HEK293 (cell line): ENCODE measurements at regions not wholly inside any gene's neighbourhood (a gene's known extent, or its start where the extent isn't known, plus 50 kb on each side); places are given as distances from the start of the nearest gene placed in this dataset.
A peak's percentile ranks its signal among the peaks of the same experiment; 100 is the strongest.

Experiments
- CTCF ChIA-PET: fragments of 350-600 bp; formaldehyde crosslinking; extraction: SDS; loops from one replicate; lab custom pipeline; 2021; ENCODE audit warnings: antibody characterized with exemption; lab: Yijun Ruan, JAX
- POLR2A ChIA-PET: fragments of 300-600 bp; formaldehyde crosslinking; extraction: SDS; loops from one replicate; lab custom pipeline; 2020; ENCODE audit warnings: antibody characterized with exemption, inconsistent platforms; lab: Yijun Ruan, JAX
- H3K27ac ChIP-seq: fragments of 200-500 bp; sonication (Bioruptor generic); 2 replicates; pipeline ENCODE4 v1.5.1; 2014; ENCODE audit warnings: low read depth, low read length, control low read depth, inconsistent platforms; ENCODE audit errors: extremely low read depth
- H3K36me3 ChIP-seq, 2 experiments: fragments of 200-500 bp in 1 of 2; sonication (Bioruptor generic) in 1 of 2; 1 replicate in 1 of 2; 2 replicates in 1 of 2; pipeline ENCODE4 v1.5.1; 2014 to 2017; ENCODE audit warnings: inconsistent platforms in 2 of 2, low read length in 2 of 2; ENCODE audit not compliant: control insufficient read depth in 2 of 2, insufficient read depth in 1 of 2
- H3K4me1 ChIP-seq: fragments of 200-500 bp; sonication (Bioruptor generic); 2 replicates; pipeline ENCODE4 v1.5.1; 2014; ENCODE audit warnings: mild to moderate bottlenecking, low read length, inconsistent platforms; ENCODE audit not compliant: control insufficient read depth, insufficient read depth
- H3K4me3 ChIP-seq: 2 replicates; pipeline ENCODE4 v1.5.1; 2011; ENCODE audit warnings: low read depth, mild to moderate bottlenecking, control low read depth, low read length, moderate library complexity
- H3K9me3 ChIP-seq: fragments of 200-500 bp; sonication (Bioruptor generic); 2 replicates; pipeline ENCODE4 v1.5.1; 2014; ENCODE audit warnings: low read depth, low read length, inconsistent platforms; ENCODE audit not compliant: control insufficient read depth, insufficient read depth
- GLIS1 ChIP-seq: fragments of 450-650 bp; formaldehyde crosslinking; IDR thresholded peaks from 2 replicates; pipeline ENCODE4 v1.5.1; 2016; ENCODE audit warnings: missing biosample characterization, missing genetic modification characterization
- HOXA7 ChIP-seq: sonication (generic); formaldehyde crosslinking; IDR thresholded peaks from 2 replicates; pipeline ENCODE4 v1.8.1; 2022; ENCODE audit warnings: missing genetic modification reagents, borderline replicate concordance
- KLF17 ChIP-seq: fragments of 450-650 bp; formaldehyde crosslinking; IDR thresholded peaks from 2 replicates; pipeline ENCODE4 v1.5.1; 2016; ENCODE audit warnings: missing biosample characterization, missing genetic modification characterization
- PRDM1 ChIP-seq: fragments of 450-650 bp; formaldehyde crosslinking; IDR thresholded peaks from 2 replicates; pipeline ENCODE4; 2016; ENCODE audit warnings: missing biosample characterization, missing genetic modification characterization
- REPIN1 ChIP-seq: fragments of 450-650 bp; formaldehyde crosslinking; IDR thresholded peaks from 2 replicates; pipeline ENCODE4 v1.5.1; 2017; ENCODE audit warnings: missing biosample characterization, missing genetic modification characterization, low read depth
- SETDB1 ChIP-seq: IDR thresholded peaks from one replicate; pipeline ENCODE4 v1.6.1; 2017; ENCODE audit warnings: mild to moderate bottlenecking, low read length, moderate library complexity, mixed read lengths; ENCODE audit not compliant: insufficient read length
- SP3 ChIP-seq: fragments of 450-650 bp; formaldehyde crosslinking; IDR thresholded peaks from 2 replicates; pipeline ENCODE4 v1.5.1; 2016; ENCODE audit warnings: missing biosample characterization, missing genetic modification characterization
- TRIM28 ChIP-seq: IDR thresholded peaks from 2 replicates; pipeline ENCODE4 v1.6.1; 2011; ENCODE audit warnings: low read length, control low read depth, borderline replicate concordance
- ZBTB1 ChIP-seq: fragments of 450-650 bp; formaldehyde crosslinking; IDR thresholded peaks from 2 replicates; pipeline ENCODE4 v1.5.1; 2016; ENCODE audit warnings: missing biosample characterization, missing genetic modification characterization
- ZFP69B ChIP-seq: fragments of 450-650 bp; formaldehyde crosslinking; IDR thresholded peaks from 2 replicates; pipeline ENCODE4 v1.5.1; 2016; ENCODE audit warnings: missing biosample characterization, missing genetic modification characterization
- ZNF155 ChIP-seq: fragments of 450-650 bp; formaldehyde crosslinking; IDR thresholded peaks from 2 replicates; pipeline ENCODE4 v1.5.1; 2016; ENCODE audit warnings: missing biosample characterization, missing genetic modification characterization
- ZNF37A ChIP-seq: fragments of 450-650 bp; IDR thresholded peaks from 2 replicates; pipeline ENCODE4 v1.5.1; 2018; ENCODE audit warnings: missing biosample characterization, missing genetic modification characterization
- ZNF433 ChIP-seq: fragments of 450-650 bp; formaldehyde crosslinking; IDR thresholded peaks from 2 replicates; pipeline ENCODE4 v1.5.1; 2016; ENCODE audit warnings: missing biosample characterization, missing genetic modification characterization, low read depth
- ZNF514 ChIP-seq: fragments of 450-650 bp; formaldehyde crosslinking; IDR thresholded peaks from 2 replicates; pipeline ENCODE4 v1.5.1; 2016; ENCODE audit warnings: missing biosample characterization, missing genetic modification characterization
- ZNF529 ChIP-seq: fragments of 450-650 bp; formaldehyde crosslinking; IDR thresholded peaks from 2 replicates; pipeline ENCODE4 v1.5.1; 2017; ENCODE audit warnings: missing genetic modification characterization, missing biosample characterization; ENCODE audit not compliant: insufficient replicate concordance
- ZNF549 ChIP-seq: fragments of 450-650 bp; IDR thresholded peaks from 2 replicates; pipeline ENCODE4 v1.5.1; 2018; ENCODE audit warnings: missing biosample characterization, missing genetic modification characterization, mild to moderate bottlenecking, inconsistent platforms, moderate library complexity
- ZNF558 ChIP-seq: fragments of 450-650 bp; formaldehyde crosslinking; IDR thresholded peaks from 2 replicates; pipeline ENCODE4 v1.5.1; 2016; ENCODE audit warnings: missing biosample characterization, missing genetic modification characterization
- ZNF660 ChIP-seq: fragments of 450-650 bp; IDR thresholded peaks from 2 replicates; pipeline ENCODE4 v1.5.1; 2018; ENCODE audit warnings: missing biosample characterization, mild to moderate bottlenecking, missing genetic modification characterization
- ZNF707 ChIP-seq: fragments of 450-650 bp; formaldehyde crosslinking; IDR thresholded peaks from 2 replicates; pipeline ENCODE4 v1.5.1; 2016; ENCODE audit warnings: missing biosample characterization, missing genetic modification characterization
- TF ChIP-seq, protein P1 (sequence below): fragments of 450-650 bp; formaldehyde crosslinking; IDR thresholded peaks from 2 replicates; pipeline ENCODE4 v1.5.1; 2016; ENCODE audit warnings: missing biosample characterization, missing genetic modification characterization

DNA sequence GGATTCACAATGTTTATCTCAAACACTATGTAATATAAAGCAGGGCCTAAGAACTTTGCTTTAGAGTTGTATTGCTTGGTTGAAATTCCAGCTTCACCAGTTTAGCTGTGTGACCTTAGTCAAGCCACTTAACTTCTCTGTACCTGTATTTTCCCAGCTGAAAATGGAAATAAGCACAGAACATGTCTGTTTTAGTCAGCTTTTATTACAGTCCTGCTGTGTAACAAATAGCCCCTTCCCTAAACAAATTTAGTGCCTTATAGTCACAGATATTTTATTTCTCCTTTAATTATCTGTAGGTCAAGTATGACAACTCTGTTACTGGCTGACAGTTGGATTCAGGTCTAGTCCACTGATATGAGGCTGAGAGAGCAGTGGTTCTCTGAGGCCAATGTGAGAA is 56.0 kb upstream of the JAG1 start:
- CTCF ChIA-PET: no interaction called here
- H3K4me1 ChIP-seq: no peaks in the 10 kb centered on the region
- POLR2A ChIA-PET: no interaction called here
- H3K27ac ChIP-seq: no peak overlapping the region
- H3K4me3 ChIP-seq: no peak overlapping the region
- no peaks in the 10 kb centered on the region for H3K9me3 ChIP-seq
- no peaks in the 10 kb centered on the region for H3K36me3 ChIP-seq
- TF ChIP-seq ZBTB1 (tag by site-specific recombination): no peak
- TF ChIP-seq, protein P1, sequence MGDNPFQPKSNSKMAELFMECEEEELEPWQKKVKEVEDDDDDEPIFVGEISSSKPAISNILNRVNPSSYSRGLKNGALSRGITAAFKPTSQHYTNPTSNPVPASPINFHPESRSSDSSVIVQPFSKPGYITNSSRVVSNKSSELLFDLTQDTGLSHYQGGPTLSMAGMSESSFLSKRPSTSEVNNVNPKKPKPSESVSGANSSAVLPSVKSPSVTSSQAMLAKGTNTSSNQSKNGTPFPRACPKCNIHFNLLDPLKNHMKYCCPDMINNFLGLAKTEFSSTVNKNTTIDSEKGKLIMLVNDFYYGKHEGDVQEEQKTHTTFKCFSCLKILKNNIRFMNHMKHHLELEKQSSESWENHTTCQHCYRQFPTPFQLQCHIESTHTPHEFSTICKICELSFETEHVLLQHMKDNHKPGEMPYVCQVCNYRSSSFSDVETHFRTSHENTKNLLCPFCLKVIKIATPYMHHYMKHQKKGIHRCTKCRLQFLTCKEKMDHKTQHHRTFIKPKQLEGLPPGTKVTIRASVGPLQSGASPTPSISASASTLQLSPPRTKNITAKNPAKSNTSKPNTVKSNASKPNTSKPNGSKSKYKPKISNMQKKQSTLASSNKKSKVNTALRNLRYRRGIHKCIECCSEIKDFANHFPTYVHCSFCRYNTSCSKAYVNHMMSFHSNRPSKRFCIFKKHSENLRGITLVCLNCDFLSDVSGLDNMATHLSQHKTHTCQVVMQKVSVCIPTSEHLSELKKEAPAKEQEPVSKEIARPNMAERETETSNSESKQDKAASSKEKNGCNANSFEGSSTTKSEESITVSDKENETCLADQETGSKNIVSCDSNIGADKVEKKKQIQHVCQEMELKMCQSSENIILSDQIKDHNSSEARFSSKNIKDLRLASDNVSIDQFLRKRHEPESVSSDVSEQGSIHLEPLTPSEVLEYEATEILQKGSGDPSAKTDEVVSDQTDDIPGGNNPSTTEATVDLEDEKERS (tag by site-specific recombination): no peak
- peak; percentile 35 for TF ChIP-seq SETDB1
- TF ChIP-seq ZNF433 (tag by site-specific recombination): no peak

DNA sequence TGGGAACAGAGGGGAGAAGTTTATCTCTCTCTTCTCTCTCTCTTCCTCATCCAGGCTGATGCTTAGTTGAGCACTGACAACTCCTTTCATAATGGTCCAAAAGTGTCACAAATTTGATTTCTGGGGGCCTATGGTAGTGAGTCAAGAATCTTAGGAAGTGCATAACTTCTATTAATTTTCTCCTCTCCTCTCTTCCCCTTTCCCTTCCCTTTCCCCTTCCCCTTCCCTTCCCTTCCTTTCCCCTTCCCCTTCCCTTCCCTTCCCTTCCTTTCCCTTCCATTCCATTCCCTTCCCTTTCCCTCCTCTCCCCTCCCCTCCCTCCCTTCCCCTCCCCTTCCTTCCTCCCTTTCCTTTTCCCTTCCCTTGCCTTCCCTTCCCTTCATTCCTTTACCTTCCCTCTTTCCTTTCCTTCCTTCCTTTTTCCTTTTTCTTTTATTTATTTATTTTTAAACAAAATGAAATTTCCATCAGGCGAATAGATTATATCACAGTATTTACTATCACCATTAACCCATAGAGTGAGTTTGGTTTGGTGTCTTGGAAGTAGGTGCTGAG is 56.9 kb upstream of the JAG1 start:
- CTCF ChIA-PET: no interaction called here
- no peaks in the 10 kb centered on the region for H3K4me1 ChIP-seq
- no peak overlapping the region for H3K27ac ChIP-seq
- peak; percentile 80 for TF ChIP-seq PRDM1
- TF ChIP-seq ZNF514 (tag by site-specific recombination): no peak
- H3K4me3 ChIP-seq: no peak overlapping the region
- H3K36me3 ChIP-seq: no peaks in the 10 kb centered on the region
- no peaks in the 10 kb centered on the region for H3K9me3 ChIP-seq
- POLR2A ChIA-PET: no interaction called here

- Histone ChIP-seq H3K27ac (no peak overlapping the region), H3K4me3 (no peak overlapping the region), H3K4me1 (no peaks in the 10 kb centered on the region), H3K36me3 (no peaks in the 10 kb centered on the region), H3K9me3 (no peaks in the 10 kb centered on the region)
- TF ChIP-seq ZBTB1 (tag by site-specific recombination): no peak
- TF ChIP-seq ZNF707 (tag by site-specific recombination): no peak
- no peak for TF ChIP-seq ZNF529
- TF ChIP-seq SP3 (tag by site-specific recombination): no peak
- no peak for TF ChIP-seq ZFP69B (tag by site-specific recombination)
- TF ChIP-seq KLF17: no peak
- no peak for TF ChIP-seq ZNF549
- TF ChIP-seq HOXA7 (CRISPR knock-in tag): no peak
- no peak for TF ChIP-seq ZNF155 (tag by site-specific recombination)
- POLR2A ChIA-PET: interaction anchor here (1.1 to 1.5 kb wide), 2 partner anchors 9 to 11 kb away, joined by 3 to 12 read pairs; no protein-coding TSS in a partner anchor
- CTCF ChIA-PET: interaction anchor here (0.5 to 0.7 kb wide), 2 partner anchors 67 to 481 kb away, joined by 4 to 6 read pairs; no protein-coding TSS in a partner anchor
Observed at GRCh38 chr20:10731190-10731965, 57.6 kb upstream of the JAG1 start.

DNA sequence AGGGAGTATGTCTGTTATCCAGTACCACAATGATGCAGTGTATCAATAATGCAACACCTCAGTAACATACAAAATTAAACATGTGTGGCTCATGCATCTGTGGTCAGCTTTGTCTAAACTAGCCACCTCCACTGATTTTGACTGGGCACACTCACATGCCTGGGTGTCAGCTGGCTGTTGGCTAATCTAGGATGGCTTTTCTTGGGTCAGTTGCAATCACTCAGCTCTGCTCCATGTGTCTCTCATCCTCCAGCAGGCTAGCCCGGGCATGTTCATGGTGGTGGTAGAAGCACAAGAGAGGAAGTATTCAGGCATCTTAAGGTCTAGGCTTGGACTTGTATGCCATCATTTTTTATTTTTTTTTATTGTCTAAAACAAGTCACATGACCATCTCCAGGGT is 59.3 kb upstream of the JAG1 start:
- ChIA-PET POLR2A (no interaction called here), CTCF (no interaction called here)
- Histone ChIP-seq H3K9me3 (no peaks in the 10 kb centered on the region), H3K27ac (no peak overlapping the region), H3K36me3 (no peaks in the 10 kb centered on the region), H3K4me1 (no peaks in the 10 kb centered on the region), H3K4me3 (no peak overlapping the region)
- peak; percentile 80 for TF ChIP-seq SETDB1
- no peak for TF ChIP-seq ZNF37A (tag by site-specific recombination)
- TF ChIP-seq GLIS1 (tag by site-specific recombination): no peak
- peak; percentile 33; the same call in 1 of the 2 replicates for TF ChIP-seq TRIM28
- no peak for TF ChIP-seq REPIN1 (tag by site-specific recombination)
- no peak for TF ChIP-seq ZNF660
- TF ChIP-seq ZNF558 (tag by site-specific recombination): no peak
